Body of pancreas (tissue), 4 donors: ENCODE measurements at regions not wholly inside any gene's neighbourhood (a gene's known extent, or its start where the extent isn't known, plus 50 kb on each side); places are given as distances from the start of the nearest gene placed in this dataset.

Experiments
- POLR2A ChIP-seq, 3 donors: fragments of 450-650 bp; IDR thresholded peaks; one replicate each; pipeline ENCODE4 v1.6.1; 2016; ENCODE audit warnings: antibody characterized with exemption in 3 of 3, mild to moderate bottlenecking in 2 of 3
- TF ChIP-seq, protein P1 (sequence below), 7 experiments: fragments of 450-650 bp in 4 of 7; fragments of 200-600 bp in 3 of 7; sonication (generic) in 3 of 7; IDR thresholded peaks; one replicate each; pipeline ENCODE4 v1.5.1; 2016 to 2019; ENCODE audit warnings: antibody characterized with exemption in 7 of 7

DNA sequence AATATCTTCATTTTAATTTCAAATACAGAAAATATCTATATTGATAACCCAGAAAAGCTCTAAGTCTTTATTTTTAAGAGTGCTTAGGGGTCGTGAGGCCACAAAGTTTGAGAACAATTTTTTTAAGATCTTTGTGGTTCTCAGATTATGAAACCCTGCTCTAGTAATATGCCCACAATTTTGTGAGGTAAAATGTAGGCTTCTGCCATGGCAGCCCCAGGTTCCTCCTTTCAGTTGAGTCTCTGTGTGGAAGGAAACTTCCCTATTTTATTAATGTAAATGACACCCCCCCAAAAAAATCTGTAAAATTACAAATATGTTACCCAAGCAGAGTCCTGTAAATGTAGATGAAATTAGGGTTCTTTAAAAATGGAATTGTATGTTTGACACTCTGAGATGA, 600.5 kb downstream of the SATB2 start:
- no peak for TF ChIP-seq POLR2A (IDR thresholded peaks at IDR 0.05)
- TF ChIP-seq, protein P1, sequence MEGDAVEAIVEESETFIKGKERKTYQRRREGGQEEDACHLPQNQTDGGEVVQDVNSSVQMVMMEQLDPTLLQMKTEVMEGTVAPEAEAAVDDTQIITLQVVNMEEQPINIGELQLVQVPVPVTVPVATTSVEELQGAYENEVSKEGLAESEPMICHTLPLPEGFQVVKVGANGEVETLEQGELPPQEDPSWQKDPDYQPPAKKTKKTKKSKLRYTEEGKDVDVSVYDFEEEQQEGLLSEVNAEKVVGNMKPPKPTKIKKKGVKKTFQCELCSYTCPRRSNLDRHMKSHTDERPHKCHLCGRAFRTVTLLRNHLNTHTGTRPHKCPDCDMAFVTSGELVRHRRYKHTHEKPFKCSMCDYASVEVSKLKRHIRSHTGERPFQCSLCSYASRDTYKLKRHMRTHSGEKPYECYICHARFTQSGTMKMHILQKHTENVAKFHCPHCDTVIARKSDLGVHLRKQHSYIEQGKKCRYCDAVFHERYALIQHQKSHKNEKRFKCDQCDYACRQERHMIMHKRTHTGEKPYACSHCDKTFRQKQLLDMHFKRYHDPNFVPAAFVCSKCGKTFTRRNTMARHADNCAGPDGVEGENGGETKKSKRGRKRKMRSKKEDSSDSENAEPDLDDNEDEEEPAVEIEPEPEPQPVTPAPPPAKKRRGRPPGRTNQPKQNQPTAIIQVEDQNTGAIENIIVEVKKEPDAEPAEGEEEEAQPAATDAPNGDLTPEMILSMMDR (IDR thresholded peaks at IDR 0.05) = no peak
